HepG2 (cell line): ENCODE measurements at regions not wholly inside any gene's neighbourhood (a gene's known extent, or its start where the extent isn't known, plus 50 kb on each side); places are given as distances from the start of the nearest gene placed in this dataset.

Experiments
- FIP1L1 ChIP-seq: fragments of 200-400 bp; formaldehyde crosslinking; IDR thresholded peaks from 2 replicates; pipeline ENCODE4 v1.6.1; 2018; ENCODE audit warnings: low read depth, mild to moderate bottlenecking, low read length, moderate library complexity, borderline replicate concordance; ENCODE audit not compliant: insufficient read depth
- HNRNPLL ChIP-seq: fragments of 200-400 bp; formaldehyde crosslinking; IDR thresholded peaks from 2 replicates; pipeline ENCODE4 v1.6.1; 2017; ENCODE audit warnings: mild to moderate bottlenecking, low read depth, low read length; ENCODE audit not compliant: poor library complexity, severe bottlenecking
- KDM1A ChIP-seq: IDR thresholded peaks from 2 replicates; pipeline ENCODE4 v1.6.1; 2016; ENCODE audit warnings: missing compliant biosample characterization
- KDM4B ChIP-seq: sonication (generic); formaldehyde crosslinking; IDR thresholded peaks from 2 replicates; pipeline ENCODE4 v1.4.0; 2020; ENCODE audit warnings: missing genetic modification reagents
- KDM5A ChIP-seq: fragments of 200-600 bp; sonication (generic); IDR thresholded peaks from 2 replicates; pipeline ENCODE4 v1.7.0; 2018; ENCODE audit warnings: antibody characterized with exemption, mild to moderate bottlenecking, low read length, borderline replicate concordance
- NCOA1 ChIP-seq: sonication (generic); formaldehyde crosslinking; IDR thresholded peaks from 2 replicates; pipeline ENCODE4 v1.9.0; 2021; ENCODE audit warnings: missing genetic modification reagents
- POLR2A ChIP-seq, 2 experiments: IDR thresholded peaks; 2 replicates each; pipeline ENCODE4 v1.6.1; 2011; ENCODE audit warnings: low read depth in 2 of 2, low read length in 2 of 2, mild to moderate bottlenecking in 1 of 2, moderate library complexity in 1 of 2; ENCODE audit not compliant: insufficient read depth in 1 of 2
- RFX5 ChIP-seq: IDR thresholded peaks from 2 replicates; pipeline ENCODE4 v1.6.1; 2011; ENCODE audit warnings: low read depth, low read length, improper control_type of control experiment
- TAF1 ChIP-seq: sonication (generic); formaldehyde crosslinking; IDR thresholded peaks from 2 replicates; pipeline ENCODE4 v1.4.0; 2020; ENCODE audit warnings: missing genetic modification reagents
- YEATS4 ChIP-seq: sonication (generic); formaldehyde crosslinking; IDR thresholded peaks from 2 replicates; pipeline ENCODE4 v1.4.0; 2020; ENCODE audit warnings: missing genetic modification reagents, borderline replicate concordance
- ZNF143 ChIP-seq: sonication (generic); formaldehyde crosslinking; IDR thresholded peaks from 2 replicates; pipeline ENCODE4 v1.4.0; 2020; ENCODE audit warnings: missing genetic modification reagents
- ZNF17 ChIP-seq: sonication (generic); formaldehyde crosslinking; IDR thresholded peaks from 2 replicates; pipeline ENCODE4 v1.5.0; 2020; ENCODE audit warnings: mild to moderate bottlenecking, missing genetic modification reagents
- ZNF652 ChIP-seq: IDR thresholded peaks from 2 replicates; pipeline ENCODE4 v1.6.1; 2016; ENCODE audit warnings: low read depth, borderline replicate concordance
- TF ChIP-seq, protein P1 (sequence below): sonication (generic); formaldehyde crosslinking; IDR thresholded peaks from 2 replicates; pipeline ENCODE4 v1.5.0; 2020; ENCODE audit warnings: mild to moderate bottlenecking, missing genetic modification reagents, moderate library complexity

DNA sequence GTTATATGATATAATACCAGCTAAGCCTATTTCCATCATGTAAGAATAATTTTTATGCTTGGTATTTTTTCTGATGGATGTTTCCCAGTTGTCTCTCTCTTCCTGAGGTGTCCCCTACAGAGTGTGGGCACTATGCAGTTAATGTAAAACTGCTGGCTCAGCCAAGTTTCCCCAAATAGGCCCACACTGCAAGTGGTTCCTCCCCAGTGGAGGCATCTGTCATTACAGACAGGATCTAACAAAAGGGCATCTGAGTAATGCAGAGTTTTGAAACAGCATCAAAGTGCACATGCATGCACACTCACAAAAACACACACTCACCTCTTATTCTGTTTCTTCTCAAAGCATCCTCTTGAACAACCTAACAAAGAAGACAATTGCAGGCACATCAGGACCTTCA is 221.0 kb downstream of the VCY1B start:
- TF ChIP-seq KDM4B (CRISPR knock-in tag) (no peak), TAF1 (CRISPR knock-in tag) (no peak), KDM1A (CRISPR knock-in tag) (no peak), FIP1L1 (no peak), NCOA1 (no peak), YEATS4 (no peak), KDM5A (no peak), HNRNPLL (no peak), RFX5 (no peak), ZNF143 (no peak), POLR2A (IDR thresholded peaks at IDR 0.05; ENCODE audit: insufficient read depth in 1 of 2, low read depth in 2 of 2, low read length in 2 of 2) (no peak), ZNF652 (CRISPR knock-in tag) (no peak), ZNF17 (no peak)
- TF ChIP-seq, protein P1, sequence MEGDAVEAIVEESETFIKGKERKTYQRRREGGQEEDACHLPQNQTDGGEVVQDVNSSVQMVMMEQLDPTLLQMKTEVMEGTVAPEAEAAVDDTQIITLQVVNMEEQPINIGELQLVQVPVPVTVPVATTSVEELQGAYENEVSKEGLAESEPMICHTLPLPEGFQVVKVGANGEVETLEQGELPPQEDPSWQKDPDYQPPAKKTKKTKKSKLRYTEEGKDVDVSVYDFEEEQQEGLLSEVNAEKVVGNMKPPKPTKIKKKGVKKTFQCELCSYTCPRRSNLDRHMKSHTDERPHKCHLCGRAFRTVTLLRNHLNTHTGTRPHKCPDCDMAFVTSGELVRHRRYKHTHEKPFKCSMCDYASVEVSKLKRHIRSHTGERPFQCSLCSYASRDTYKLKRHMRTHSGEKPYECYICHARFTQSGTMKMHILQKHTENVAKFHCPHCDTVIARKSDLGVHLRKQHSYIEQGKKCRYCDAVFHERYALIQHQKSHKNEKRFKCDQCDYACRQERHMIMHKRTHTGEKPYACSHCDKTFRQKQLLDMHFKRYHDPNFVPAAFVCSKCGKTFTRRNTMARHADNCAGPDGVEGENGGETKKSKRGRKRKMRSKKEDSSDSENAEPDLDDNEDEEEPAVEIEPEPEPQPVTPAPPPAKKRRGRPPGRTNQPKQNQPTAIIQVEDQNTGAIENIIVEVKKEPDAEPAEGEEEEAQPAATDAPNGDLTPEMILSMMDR (CRISPR knock-in tag), result no peak
